Endothelial cell of umbilical vein (primary cell): ENCODE measurements at regions not wholly inside any gene's neighbourhood (a gene's known extent, or its start where the extent isn't known, plus 50 kb on each side); places are given as distances from the start of the nearest gene placed in this dataset.

Experiments
- CTCF ChIP-seq, 2 donors: IDR thresholded peaks; 1 replicate in 1 of 2; 2 replicates in 1 of 2; pipeline ENCODE4 v1.5.1; 2011; ENCODE audit warnings: low read length in 2 of 2, mild to moderate bottlenecking in 2 of 2, moderate library complexity in 2 of 2, control low read depth in 1 of 2, inconsistent platforms in 1 of 2, low read depth in 1 of 2; ENCODE audit not compliant: insufficient read depth in 1 of 2; ENCODE audit errors: extremely low read depth in 1 of 2
- POLR2A ChIP-seq: IDR thresholded peaks from 2 replicates; pipeline ENCODE4 v1.6.1; 2012; ENCODE audit warnings: low read depth, mild to moderate bottlenecking, control low read depth, low read length

- no peak for TF ChIP-seq CTCF (IDR thresholded peaks at IDR 0.05; ENCODE audit: extremely low read depth in 1 of 2, insufficient read depth in 1 of 2, low read depth in 1 of 2, low read length in 2 of 2)
- TF ChIP-seq POLR2A, result no peak
These were observed 67.9 kb upstream of the MLIP start for GRCh38 chr6:54043360-54043759.
